Smooth muscle cell (in vitro differentiated cells): ENCODE measurements at regions not wholly inside any gene's neighbourhood (a gene's known extent, or its start where the extent isn't known, plus 50 kb on each side); places are given as distances from the start of the nearest gene placed in this dataset.

Experiments used
- DNase-seq: peaks from one replicate; lab custom pipeline; 2025; ENCODE audit not compliant: unreplicated experiment; lab: John Stamatoyannopoulos, UW
- H2AFZ ChIP-seq: fragments of 200-600 bp; sonication (generic); 2 replicates; pipeline ENCODE4 v1.6.0; 2016; ENCODE audit warnings: antibody characterized with exemption, low read depth, mild to moderate bottlenecking
- H3F3A ChIP-seq: fragments of 200-600 bp; sonication (generic); 2 replicates; pipeline ENCODE4 v1.6.0; 2017; ENCODE audit warnings: antibody characterized with exemption, low read depth
- H3K27ac ChIP-seq: fragments of 200-600 bp; sonication (generic); 2 replicates; pipeline ENCODE4 v1.5.1; 2016; ENCODE audit warnings: low read depth, mild to moderate bottlenecking
- H3K27me3 ChIP-seq: fragments of 200-600 bp; sonication (generic); 2 replicates; pipeline ENCODE4 v1.6.1; 2016; ENCODE audit warnings: low read depth, mild to moderate bottlenecking
- H3K36me3 ChIP-seq: fragments of 200-600 bp; sonication (generic); 2 replicates; pipeline ENCODE4 v1.5.1; 2016; ENCODE audit warnings: low read depth
- H3K4me1 ChIP-seq: fragments of 200-600 bp; sonication (generic); 2 replicates; pipeline ENCODE4 v1.5.1; 2016; ENCODE audit warnings: low read depth
- H3K4me2 ChIP-seq: fragments of 200-600 bp; sonication (generic); 2 replicates; pipeline ENCODE4 v1.6.0; 2016; ENCODE audit warnings: mild to moderate bottlenecking
- H3K4me3 ChIP-seq: fragments of 200-600 bp; sonication (generic); 2 replicates; pipeline ENCODE4 v1.5.1; 2016; ENCODE audit warnings: mild to moderate bottlenecking
- H3K79me2 ChIP-seq: fragments of 200-600 bp; sonication (generic); 2 replicates; pipeline ENCODE4 v1.6.0; 2016; ENCODE audit warnings: low read depth, mild to moderate bottlenecking
- H3K9ac ChIP-seq: fragments of 200-600 bp; sonication (generic); 2 replicates; pipeline ENCODE4 v1.6.0; 2016; ENCODE audit warnings: low read depth
- H3K9me3 ChIP-seq: fragments of 200-600 bp; sonication (generic); replicated peaks from 2 replicates; pipeline ENCODE4 v1.5.1; 2016; ENCODE audit warnings: low read depth
- H4K20me1 ChIP-seq: fragments of 200-600 bp; sonication (generic); 2 replicates; pipeline ENCODE4 v1.6.0; 2016; ENCODE audit warnings: low read depth
- CTCF ChIP-seq: fragments of 200-600 bp; sonication (generic); IDR thresholded peaks from 2 replicates; pipeline ENCODE4 v1.5.1; 2017; ENCODE audit warnings: borderline replicate concordance, mild to moderate bottlenecking, antibody characterized with exemption; ENCODE audit not compliant: insufficient read depth, poor library complexity, severe bottlenecking
- WGBS: methylation state at CpG from one replicate; pipeline ENCODE4 v1.1.7; 2016; ENCODE audit warnings: low lambda C conversion rate; 5-methylcytosine and 5-hydroxymethylcytosine counted together

GRCh38 chr14:39682582-39682981 is 250.3 kb upstream of the FBXO33 start:
- WGBS, result 76% methylated on average over 3 of the region's 3 CpGs
- TF ChIP-seq CTCF, result no peak
- Histone ChIP-seq H3K4me2 (no peak overlapping the region), H3K9ac (no peak overlapping the region), H3K4me3 (no peak overlapping the region), H4K20me1 (no peaks in the 10 kb centered on the region), H2AFZ (no peak overlapping the region), H3K9me3 (no peaks in the 10 kb centered on the region), H3F3A (no peaks in the 10 kb centered on the region), H3K27ac (no peak overlapping the region), H3K36me3 (no peaks in the 10 kb centered on the region), H3K79me2 (no peaks in the 10 kb centered on the region), H3K4me1 (peaks cover 12% of the 10 kb centered on the region), H3K27me3 (no peaks in the 10 kb centered on the region)
- no peak for DNase-seq

GRCh38 chr14:39681782-39682399 is 249.7 kb upstream of the FBXO33 start:
- TF ChIP-seq CTCF, result no peak
- Histone ChIP-seq H3K79me2 (no peaks in the 10 kb centered on the region), H3K4me1 (peaks cover 12% of the 10 kb centered on the region), H3K27ac (no peak overlapping the region), H2AFZ (no peak overlapping the region), H3K4me2 (no peak overlapping the region), H3K4me3 (no peak overlapping the region), H3K27me3 (no peaks in the 10 kb centered on the region), H3F3A (no peaks in the 10 kb centered on the region), H3K9me3 (no peaks in the 10 kb centered on the region), H3K36me3 (no peaks in the 10 kb centered on the region), H4K20me1 (no peaks in the 10 kb centered on the region), H3K9ac (no peak overlapping the region)
- 83% methylated on average over 4 of the region's 4 CpGs for WGBS
- DNase-seq, result no peak

- Histone ChIP-seq H2AFZ (no peak overlapping the region), H3K9me3 (no peaks in the 10 kb centered on the region), H3K27ac (no peak overlapping the region), H3F3A (no peaks in the 10 kb centered on the region), H3K9ac (no peak overlapping the region), H3K4me3 (no peak overlapping the region), H3K27me3 (no peaks in the 10 kb centered on the region), H3K79me2 (no peaks in the 10 kb centered on the region), H4K20me1 (no peaks in the 10 kb centered on the region), H3K4me1 (peaks cover 12% of the 10 kb centered on the region), H3K36me3 (no peaks in the 10 kb centered on the region), H3K4me2 (no peak overlapping the region)
- no peak for TF ChIP-seq CTCF
- no peak for DNase-seq
Observed at GRCh38 chr14:39680777-39681176, 248.5 kb upstream of the FBXO33 start.

- Histone ChIP-seq H3K79me2 (no peaks in the 10 kb centered on the region), H3K9ac (no peak overlapping the region), H3F3A (no peaks in the 10 kb centered on the region), H3K27ac (peak overlapping the region; percentile 69), H3K4me1 (peaks cover 22% of the 10 kb centered on the region), H3K9me3 (no peaks in the 10 kb centered on the region), H2AFZ (no peak overlapping the region), H3K4me2 (peak overlapping the region; percentile 55), H3K27me3 (no peaks in the 10 kb centered on the region), H3K4me3 (no peak overlapping the region), H4K20me1 (no peaks in the 10 kb centered on the region), H3K36me3 (no peaks in the 10 kb centered on the region)
- no peak for DNase-seq
- TF ChIP-seq CTCF, result no peak
- 62% methylated on average over 3 of the region's 3 CpGs for WGBS
Observed at GRCh38 chr14:39673734-39674133, 241.5 kb upstream of the FBXO33 start.
